ENCODE measurements at regions not wholly inside any gene's neighbourhood (a gene's known extent, or its start where the extent isn't known, plus 50 kb on each side); places are given as distances from the start of the nearest gene placed in this dataset.

DNA sequence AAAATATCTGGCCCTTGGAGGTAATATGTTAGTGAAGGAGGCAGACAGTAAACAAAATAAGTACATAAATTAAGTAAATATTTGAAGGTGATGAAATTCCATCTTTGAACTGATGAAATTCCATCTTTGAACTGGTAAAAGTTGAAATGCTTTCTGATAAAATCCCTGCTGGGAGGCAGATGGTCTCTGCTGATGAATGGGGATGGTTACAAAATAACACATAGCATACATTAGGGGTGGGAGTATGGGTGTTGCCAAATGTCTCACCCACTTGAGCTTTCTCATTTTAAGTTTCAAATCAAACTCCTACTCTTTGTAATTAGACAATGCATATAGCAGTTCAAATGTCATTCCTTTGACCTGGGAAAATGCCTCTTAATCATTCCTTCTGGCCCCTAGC is 77.5 kb upstream of the SORCS3 start:
- DNase-seq (ENCODE audit: insufficient read length, low spot score) (no peak), FAIRE-seq (no peak)
- TF ChIP-seq, protein P1, sequence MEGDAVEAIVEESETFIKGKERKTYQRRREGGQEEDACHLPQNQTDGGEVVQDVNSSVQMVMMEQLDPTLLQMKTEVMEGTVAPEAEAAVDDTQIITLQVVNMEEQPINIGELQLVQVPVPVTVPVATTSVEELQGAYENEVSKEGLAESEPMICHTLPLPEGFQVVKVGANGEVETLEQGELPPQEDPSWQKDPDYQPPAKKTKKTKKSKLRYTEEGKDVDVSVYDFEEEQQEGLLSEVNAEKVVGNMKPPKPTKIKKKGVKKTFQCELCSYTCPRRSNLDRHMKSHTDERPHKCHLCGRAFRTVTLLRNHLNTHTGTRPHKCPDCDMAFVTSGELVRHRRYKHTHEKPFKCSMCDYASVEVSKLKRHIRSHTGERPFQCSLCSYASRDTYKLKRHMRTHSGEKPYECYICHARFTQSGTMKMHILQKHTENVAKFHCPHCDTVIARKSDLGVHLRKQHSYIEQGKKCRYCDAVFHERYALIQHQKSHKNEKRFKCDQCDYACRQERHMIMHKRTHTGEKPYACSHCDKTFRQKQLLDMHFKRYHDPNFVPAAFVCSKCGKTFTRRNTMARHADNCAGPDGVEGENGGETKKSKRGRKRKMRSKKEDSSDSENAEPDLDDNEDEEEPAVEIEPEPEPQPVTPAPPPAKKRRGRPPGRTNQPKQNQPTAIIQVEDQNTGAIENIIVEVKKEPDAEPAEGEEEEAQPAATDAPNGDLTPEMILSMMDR (IDR thresholded peaks at IDR 0.05; ENCODE audit: insufficient read depth, missing control alignments) = no peak

DNA sequence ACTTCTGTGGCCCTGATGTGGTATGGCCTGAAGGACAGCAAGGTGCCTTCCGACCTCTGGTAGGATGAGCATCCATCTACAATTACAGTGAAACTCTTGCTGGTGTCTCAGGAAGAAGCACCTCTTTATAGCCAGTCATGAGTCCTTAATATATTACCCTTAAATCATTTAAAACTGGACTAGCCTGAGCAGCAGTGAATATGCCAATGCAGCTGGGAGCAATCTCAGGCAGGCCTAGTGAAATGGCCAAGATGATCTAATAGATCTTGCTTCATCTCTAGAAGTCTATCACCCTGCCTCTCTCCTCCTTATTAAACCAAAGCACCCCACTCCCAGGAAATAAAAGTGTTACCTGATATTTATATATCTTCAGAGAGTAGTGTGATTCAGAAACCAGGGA is 66.7 kb upstream of the SORCS3 start:
- DNase-seq (ENCODE audit: insufficient read length, low spot score) (no peak), FAIRE-seq (no peak)
- TF ChIP-seq, protein P1 (IDR thresholded peaks at IDR 0.05; ENCODE audit: insufficient read depth, missing control alignments) = no peak

DNA sequence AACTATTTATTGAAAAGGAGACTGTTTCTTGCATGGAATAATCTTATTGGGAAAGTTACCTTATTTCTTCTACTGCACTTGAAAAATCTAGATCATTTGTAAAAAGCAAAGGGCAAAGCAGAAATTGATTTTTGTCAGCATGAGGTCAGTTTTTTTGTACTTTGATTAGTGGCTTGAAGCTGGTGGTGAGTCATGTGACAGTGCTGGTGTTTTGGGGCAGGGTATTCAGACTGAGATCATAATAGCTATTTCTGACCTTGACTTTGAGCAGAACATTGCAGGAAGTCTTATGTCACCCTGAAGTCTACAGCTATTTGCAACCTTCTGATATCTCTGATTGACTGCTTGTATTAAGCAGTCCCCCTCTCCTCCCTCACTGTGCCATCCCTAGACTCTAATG is 66.3 kb upstream of the SORCS3 start:
- FAIRE-seq (no peak), DNase-seq (ENCODE audit: insufficient read length, low spot score) (no peak)
- TF ChIP-seq, protein P1 (IDR thresholded peaks at IDR 0.05; ENCODE audit: insufficient read depth, missing control alignments) = no peak

DNA sequence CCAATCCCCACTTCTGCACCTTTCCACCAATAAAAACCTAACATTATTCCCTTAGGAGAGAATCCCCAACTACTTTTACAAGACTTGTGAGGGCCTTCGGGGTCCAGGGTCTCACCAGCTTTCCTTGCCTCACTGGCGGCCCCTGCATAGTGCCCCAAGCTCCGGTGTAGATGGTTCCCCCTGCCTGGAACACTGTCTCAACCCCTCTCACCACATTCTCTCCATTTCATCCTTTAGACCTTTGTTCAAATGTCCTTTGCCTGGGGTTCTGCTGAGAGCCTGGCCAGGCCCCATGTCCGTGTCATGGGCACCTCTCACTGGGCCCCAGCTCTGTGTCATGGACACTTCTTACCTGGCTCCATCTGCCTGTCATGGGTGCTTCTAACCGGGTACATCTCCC is 64.5 kb upstream of the SORCS3 start:
- DNase-seq (ENCODE audit: insufficient read length, low spot score) = no peak
- TF ChIP-seq, protein P1 (IDR thresholded peaks at IDR 0.05; ENCODE audit: insufficient read depth, missing control alignments) = no peak
- no peak for FAIRE-seq

DNA sequence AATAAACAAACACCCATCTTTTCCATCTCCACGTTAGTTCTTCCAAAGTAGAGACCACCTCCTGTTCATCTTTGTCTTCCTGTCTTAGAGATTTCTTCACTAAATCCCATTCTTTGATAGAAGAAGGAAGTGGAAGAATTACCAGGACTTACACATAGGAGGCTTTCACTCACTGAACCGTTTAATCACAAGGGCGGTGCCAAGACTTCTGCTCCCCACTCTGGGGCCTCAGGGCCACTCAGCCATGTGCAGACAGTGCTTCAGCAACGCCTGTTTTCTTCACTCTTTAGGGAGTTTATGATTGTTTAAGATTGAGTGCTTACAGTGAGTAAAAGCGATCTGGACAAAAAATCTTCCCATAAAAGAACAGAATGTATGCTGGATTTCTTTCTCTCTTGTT is 63.9 kb upstream of the SORCS3 start:
- FAIRE-seq = no peak
- TF ChIP-seq, protein P1 (IDR thresholded peaks at IDR 0.05; ENCODE audit: insufficient read depth, missing control alignments) = no peak
- DNase-seq (ENCODE audit: insufficient read length, low spot score) = no peak

DNA sequence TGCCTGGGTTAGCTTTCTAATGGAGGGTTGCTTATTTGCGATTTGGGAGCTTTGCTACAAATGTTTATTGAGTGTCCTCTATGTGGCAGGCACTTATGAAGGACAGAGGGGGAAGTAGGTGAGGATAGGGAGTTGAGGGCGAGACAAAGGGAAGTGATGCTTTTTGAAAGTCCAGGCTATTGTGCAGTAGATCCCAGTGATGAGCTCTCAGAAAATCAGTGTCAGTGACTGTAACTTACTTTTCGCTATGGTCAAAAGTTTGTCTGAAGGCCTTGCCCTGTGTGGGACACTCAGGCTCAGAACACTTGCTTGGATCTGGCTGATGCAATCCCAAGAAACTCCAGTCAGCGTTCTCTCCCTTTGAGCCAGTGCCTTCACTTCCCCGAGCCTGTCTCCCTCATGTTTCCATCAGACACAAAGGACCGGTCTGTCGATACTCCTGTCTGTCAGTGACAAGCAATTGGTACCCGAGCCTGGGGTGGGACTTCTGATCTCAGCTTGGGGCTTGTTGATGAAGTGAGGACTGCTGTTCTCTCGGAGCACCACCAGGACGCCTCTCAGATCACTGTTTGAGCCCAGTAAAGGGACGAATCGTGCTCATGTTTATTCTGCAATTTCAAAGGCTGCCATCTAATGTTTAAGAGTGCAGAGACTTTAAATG is 63.1 kb upstream of the SORCS3 start:
- TF ChIP-seq, protein P1 (IDR thresholded peaks at IDR 0.05; ENCODE audit: insufficient read depth, missing control alignments) = no peak
- no peak for DNase-seq (ENCODE audit: insufficient read length, low spot score)
- FAIRE-seq = no peak

DNA sequence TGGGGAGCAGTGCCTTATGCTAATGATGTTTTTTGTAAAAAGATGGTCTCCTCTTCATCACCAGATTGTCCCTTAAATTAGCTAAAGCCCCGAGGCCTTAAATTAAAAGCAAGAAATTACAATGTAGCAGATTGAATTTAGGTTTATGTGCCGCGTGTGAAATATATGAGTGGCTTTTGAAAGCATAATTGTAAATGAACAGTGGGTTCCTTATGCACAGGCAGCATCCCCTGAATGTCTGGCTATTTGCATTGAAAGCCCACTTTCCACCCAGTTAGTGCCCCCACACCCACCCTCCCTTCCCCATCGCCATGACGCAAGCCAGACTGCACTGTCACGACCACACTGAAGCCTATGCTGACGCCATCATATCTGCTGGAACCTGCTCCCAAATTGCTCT is 62.4 kb upstream of the SORCS3 start:
- no peak for FAIRE-seq
- TF ChIP-seq, protein P1 (IDR thresholded peaks at IDR 0.05; ENCODE audit: insufficient read depth, missing control alignments) = no peak
- DNase-seq (ENCODE audit: insufficient read length, low spot score) = no peak

Measured in D721Med (cell line).